Stimulated activated CD4-positive, alpha-beta T cell treated with anti-CD3 and anti-CD28 coated beads, Interleukin-15, amount 100 ng/mL, for 24 hours (primary cell): ENCODE measurements at regions not wholly inside any gene's neighbourhood (a gene's known extent, or its start where the extent isn't known, plus 50 kb on each side); places are given as distances from the start of the nearest gene placed in this dataset.
"Not testable (repeated sequence)": the region's sequence is repeated elsewhere in the genome, so short reads cannot be mapped to it uniquely, and the experiment has no call there.

ENCODE experiments used
- DNase-seq: peaks from one replicate; pipeline ENCODE4 v3.0.0-alpha.2; 2020

GRCh38 chr10:22158426-22158825 lies 59.4 kb downstream of the EBLN1 start:
- no peak for DNase-seq

DNA sequence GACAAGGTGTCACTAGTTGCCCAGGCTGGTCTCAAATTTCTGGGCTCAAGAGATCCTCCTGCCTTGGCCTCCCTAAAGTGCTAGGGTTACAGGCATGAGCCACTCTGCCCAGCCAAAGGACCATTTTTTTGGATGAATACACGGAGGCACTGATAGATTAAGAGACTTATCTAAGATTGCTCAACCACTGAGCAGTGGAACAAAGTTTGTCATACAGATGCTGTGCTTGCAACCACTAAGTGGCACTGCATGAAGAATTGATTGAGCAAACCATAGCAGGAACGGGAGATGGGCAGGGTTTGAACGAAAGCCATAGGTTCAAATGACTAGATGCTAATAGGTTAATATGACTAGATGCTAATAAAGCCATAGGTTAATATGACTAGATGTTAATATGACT lies 61.1 kb downstream of the EBLN1 start:
- no peak for DNase-seq

- DNase-seq, result no peak
Measured at GRCh38 chr10:22152403-22152802, 65.4 kb downstream of the EBLN1 start.

GRCh38 chr10:22150842-22151241 lies 67.0 kb downstream of the EBLN1 start:
- DNase-seq, result no peak

- DNase-seq, result no peak
Measured at GRCh38 chr10:22148961-22149360, 68.9 kb downstream of the EBLN1 start.

DNA sequence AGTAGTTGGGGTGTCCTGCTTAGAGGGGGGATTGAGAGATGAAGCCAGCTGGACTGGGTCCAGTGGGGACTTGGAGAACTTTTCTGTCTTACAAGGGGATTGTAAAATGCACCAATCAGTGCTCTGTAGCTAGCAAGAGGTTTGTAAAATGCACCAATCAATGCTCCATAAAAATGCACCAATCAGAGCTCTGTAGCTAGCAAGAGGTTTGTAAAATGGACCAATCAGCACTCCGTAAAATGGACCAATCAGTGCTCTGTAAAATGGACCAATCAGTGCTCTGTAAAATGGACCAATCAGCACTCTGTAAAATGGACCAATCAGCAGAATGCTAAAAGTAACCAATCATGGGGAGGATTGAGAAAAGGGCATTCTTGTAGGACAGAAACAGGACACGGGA lies 71.9 kb downstream of the EBLN1 start:
- DNase-seq, result not testable (repeated sequence)

DNA sequence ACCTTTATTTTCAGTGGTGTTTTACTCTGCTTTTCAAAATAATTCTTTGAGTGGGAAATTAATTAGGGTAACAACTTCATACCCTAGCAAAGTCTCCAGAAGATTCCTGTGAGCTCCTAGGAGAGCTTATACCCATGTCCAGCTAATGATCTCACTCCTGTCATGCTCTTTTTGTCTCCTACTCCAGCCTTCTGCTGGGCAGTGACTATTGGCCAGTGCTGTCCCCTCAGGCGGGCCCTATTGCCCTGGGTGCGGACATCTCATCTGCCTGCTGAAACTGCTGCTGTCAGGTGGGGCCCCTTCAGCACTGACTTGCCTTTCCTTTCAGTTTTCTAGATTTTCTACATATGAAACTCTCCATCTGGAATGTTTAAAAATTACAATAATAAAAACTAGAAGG lies 80.3 kb downstream of the EBLN1 start:
- no peak for DNase-seq

DNA sequence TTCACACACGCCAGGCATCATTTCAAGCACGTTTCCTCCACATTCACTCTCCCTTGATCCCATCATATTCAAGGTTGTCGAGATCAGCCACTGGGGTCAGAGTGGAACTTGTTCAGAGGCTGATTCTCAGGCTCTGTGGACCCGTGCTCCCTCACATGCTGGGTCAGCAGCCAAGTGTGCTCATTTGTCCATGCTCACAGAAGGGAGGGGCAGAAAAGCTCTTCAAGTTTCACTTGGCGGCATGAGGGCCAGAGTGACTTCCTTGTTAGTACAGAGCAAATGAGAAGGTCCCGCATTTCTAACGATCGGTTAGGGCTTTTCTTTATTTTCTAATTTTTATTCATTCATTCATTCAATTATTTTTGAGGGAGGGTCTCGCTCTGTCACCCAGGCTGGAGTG lies 82.2 kb downstream of the EBLN1 start:
- no peak for DNase-seq

DNA sequence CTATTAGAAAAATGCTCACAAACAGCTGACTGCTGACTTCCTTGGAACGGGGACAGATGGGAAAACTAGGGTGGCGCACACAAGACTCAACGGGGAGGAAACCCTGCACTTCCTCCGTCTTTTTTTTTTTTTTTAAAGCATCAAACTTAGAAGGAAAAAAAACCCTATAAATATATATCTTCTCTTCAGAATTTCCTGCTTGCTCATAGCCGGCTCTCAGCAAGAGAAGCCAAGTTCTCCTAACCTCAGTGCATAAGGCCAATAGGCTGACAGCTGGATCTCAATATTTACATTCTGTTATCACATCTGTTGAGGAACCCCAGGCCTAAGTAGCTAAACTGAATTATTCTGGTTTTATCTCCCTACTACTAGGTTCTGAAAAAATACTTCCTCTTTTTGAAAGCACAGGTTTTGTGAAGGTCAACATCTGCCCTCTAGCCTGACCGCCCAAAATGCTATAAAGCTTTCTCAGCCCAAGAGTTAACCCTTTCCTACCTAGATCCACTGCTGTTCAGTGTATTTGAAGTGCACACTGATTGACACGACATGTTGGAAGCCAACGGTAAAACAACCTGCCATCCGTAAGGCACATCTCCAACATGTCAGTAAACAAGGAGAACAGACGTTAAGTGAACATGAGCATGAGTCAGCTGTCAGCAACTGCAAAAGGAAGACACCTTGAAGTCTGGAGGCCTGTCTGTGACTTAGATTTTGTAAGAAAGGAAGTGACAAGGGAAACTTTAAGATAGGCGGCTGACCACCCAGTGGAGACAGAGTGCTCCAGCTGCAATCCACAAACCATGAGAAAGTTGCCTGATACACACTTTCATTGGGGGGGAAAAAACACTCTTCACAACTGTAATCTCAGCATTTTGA lies 83.8 kb downstream of the EBLN1 start:
- peak; percentile 3 for DNase-seq

DNA sequence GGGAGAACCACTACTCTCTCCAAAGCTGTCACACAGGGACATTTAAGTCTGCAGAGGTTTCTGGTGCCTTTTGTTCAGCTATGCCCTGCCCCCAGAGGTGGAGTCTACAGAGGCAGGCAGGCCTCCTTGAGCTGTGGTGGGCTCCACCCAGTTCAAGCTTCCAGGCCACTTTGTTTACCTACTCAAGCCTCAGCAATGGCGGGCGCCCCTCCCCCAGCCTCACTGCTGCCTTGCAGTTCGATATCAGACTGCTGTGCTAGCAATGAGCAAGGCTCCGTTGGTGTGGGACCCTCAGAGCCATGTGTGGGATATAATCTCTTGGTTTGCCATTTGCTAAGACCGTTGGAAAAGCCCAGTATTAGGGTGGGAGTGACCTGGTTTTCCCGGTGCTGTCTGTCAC lies 87.0 kb downstream of the EBLN1 start:
- DNase-seq, result not testable (repeated sequence)

DNA sequence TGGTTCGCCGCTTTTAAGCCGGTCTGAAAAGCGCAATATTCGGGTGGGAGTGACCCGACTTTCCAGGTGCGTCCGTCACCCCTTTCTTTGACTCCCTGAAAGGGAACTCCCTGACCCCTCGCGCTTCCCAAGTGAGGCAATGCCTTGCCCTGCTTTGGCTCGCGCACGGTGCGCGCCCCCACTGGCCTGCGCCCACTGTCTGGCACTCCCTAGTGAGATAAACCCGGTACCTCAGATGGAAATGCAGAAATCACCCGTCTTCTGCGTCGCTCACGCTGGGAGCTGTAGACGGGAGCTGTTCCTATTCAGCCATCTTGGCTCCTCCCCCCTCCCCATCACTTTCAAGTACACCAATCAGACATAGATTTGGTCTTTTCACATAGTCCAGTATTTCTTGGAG lies 88.2 kb downstream of the EBLN1 start:
- not testable (repeated sequence) for DNase-seq

- not testable (repeated sequence) for DNase-seq
Measured at GRCh38 chr10:22121181-22121580, 96.6 kb downstream of the EBLN1 start.

DNA sequence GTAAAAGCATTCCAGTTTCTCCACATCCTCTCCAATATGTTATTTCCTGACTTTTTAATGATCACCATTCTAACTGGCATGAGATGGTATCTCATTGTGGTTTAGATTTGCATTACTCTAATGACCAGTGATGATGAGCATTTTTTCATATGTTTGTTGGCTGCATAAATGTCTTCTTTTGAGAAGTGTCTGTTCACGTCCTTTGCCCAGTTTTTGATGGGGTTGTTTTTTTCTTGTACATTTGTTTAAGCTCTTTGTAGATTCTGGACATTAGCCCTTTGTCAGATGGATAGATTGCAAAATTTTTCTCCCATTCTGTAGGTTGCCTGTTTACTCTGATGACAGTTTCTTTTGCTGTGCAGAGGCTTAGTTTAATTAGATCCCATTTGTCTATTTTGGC lies 97.7 kb downstream of the EBLN1 start:
- DNase-seq, result not testable (repeated sequence)

DNA sequence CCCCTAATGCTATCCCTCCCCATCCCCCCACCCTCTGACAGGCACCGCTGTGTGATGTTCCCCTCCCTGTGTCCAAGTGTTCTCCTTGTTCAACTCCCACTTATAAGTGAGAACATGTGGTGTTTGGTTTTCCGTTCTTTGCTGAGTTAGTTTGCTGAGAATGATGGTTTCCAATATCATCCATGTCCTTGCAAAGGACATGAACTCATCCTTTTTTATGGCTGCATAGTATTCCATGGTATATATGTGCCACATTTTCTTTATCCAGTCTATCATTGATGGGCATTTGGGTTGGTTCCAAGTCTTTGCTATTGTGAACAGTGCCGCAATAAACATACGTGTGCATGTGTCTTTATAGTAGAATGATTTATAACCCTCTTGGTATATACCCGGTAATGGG lies 98.2 kb downstream of the EBLN1 start:
- not testable (repeated sequence) for DNase-seq

DNA sequence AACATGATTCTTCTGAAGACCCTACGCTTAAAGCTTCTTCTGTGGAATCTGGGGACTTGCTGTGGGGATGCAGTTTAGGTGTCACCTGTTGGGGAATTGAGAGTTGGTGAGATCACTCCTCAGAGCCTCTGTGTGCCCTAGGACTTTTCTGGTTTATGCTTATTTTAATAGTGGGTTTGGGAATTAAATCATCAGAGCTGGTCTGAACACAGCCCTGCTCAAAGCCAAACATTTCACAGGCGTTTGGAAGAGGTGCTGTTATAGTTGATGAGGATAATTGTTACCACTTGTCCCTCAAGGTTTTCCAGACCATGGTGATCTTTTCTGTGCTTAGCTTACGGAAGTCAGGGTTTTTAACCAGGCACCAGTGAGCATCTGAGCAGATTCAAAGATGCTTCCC lies 106.1 kb downstream of the EBLN1 start:
- DNase-seq, result no peak

DNA sequence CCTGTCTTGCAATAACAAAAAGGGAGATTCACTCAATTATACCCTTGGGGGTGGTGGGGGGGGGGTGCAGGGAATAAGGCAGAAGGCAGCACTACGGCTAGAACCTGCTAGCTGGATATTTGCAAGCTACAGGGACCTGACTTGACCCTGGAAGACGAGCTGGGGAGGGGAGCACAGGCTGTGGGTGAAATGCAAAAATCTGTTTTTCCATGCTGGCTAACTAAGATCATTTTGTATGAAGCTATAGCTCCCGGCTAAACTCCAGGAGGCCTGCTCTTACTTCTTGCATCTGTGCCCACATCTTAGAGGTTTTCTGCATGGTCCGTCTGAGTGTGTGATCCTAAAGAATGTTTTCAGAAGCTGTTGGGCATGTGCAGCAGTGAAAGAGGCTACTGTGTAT lies 106.6 kb downstream of the EBLN1 start:
- DNase-seq, result no peak

- DNase-seq, result no peak
Measured at GRCh38 chr10:22110761-22111160, 107.1 kb downstream of the EBLN1 start.

DNA sequence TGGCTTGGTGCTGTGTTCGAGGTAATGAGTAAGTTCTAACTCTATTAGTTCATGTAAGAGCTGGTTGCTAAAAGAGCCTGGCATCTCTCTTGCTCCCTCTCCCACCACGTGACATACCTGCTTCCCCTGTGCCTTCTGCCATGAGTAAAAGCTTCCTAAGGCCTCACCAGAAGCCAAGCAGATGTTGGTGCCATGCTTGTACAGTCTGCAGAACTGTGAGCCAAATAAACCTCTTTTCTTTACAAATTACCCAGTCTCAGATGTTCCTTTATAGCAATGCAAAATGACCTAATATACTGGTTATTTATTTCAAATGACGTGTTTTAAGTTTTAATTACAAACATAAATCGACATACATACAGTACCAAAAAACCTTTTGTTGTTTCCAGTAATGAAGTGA lies 101.7 kb upstream of the DNAJC1 start:
- no peak for DNase-seq

- no peak for DNase-seq
Measured at GRCh38 chr10:22103701-22104470, 100.4 kb upstream of the DNAJC1 start.

GRCh38 chr10:22097696-22098095 lies 94.2 kb upstream of the DNAJC1 start:
- DNase-seq, result no peak

GRCh38 chr10:22091260-22091659 lies 87.7 kb upstream of the DNAJC1 start:
- DNase-seq, result not testable (repeated sequence)

- no peak for DNase-seq
Measured at GRCh38 chr10:22087402-22087738, 83.8 kb upstream of the DNAJC1 start.

- DNase-seq, result no peak
Measured at GRCh38 chr10:22086730-22087401, 83.3 kb upstream of the DNAJC1 start.

DNA sequence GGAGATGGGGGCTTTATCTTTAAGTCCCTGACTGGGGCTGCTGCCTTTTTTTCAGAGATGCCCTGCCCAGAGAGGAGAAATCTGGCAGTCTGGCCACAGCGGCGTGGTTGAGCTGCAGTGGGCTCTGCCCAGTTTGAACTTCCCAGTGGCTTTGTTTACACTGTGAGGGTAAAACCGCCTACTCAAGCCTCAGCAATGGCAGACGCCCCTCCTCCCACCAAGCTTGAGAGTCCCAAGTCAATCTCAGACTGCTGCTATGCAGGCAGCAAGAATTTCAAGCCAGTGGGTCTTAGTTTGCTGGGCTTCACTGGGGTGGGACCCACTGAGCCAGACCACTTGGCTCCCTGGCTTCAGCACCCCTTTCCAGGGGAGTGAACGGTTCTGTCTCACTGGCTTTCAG lies 76.4 kb upstream of the DNAJC1 start:
- not testable (repeated sequence) for DNase-seq
